GM20000 (cell line): ENCODE measurements at regions not wholly inside any gene's neighbourhood (a gene's known extent, or its start where the extent isn't known, plus 50 kb on each side); places are given as distances from the start of the nearest gene placed in this dataset.
"Not testable (repeated sequence)": the region's sequence is repeated elsewhere in the genome, so short reads cannot be mapped to it uniquely, and the experiment has no call there.

Experiments
- DNase-seq: peaks from one replicate; pipeline ENCODE4 v3.0.0; 2012; ENCODE audit warnings: low spot score
- CTCF ChIP-seq: IDR thresholded peaks from 2 replicates; pipeline ENCODE4 v1.5.1; 2012; ENCODE audit warnings: mild to moderate bottlenecking, control low read depth; ENCODE audit errors: extremely low read depth, missing control alignments

- TF ChIP-seq CTCF = no peak
- no peak for DNase-seq
Observed at GRCh38 chr9:96062031-96062430, 186.5 kb downstream of the ERCC6L2 start.

- peak; percentile 58 for DNase-seq
- TF ChIP-seq CTCF = peak; percentile 3
Observed at GRCh38 chr9:96061293-96061987, 185.9 kb downstream of the ERCC6L2 start.

- no peak for TF ChIP-seq CTCF
- DNase-seq = no peak
Observed at GRCh38 chr9:96058218-96058617, 182.7 kb downstream of the ERCC6L2 start.

GRCh38 chr9:96057155-96057554 lies 181.7 kb downstream of the ERCC6L2 start:
- no peak for DNase-seq
- no peak for TF ChIP-seq CTCF

- no peak for DNase-seq
- no peak for TF ChIP-seq CTCF
Observed at GRCh38 chr9:96056226-96056625, 180.7 kb downstream of the ERCC6L2 start.

GRCh38 chr9:96054248-96054647 lies 178.8 kb downstream of the ERCC6L2 start:
- not testable (repeated sequence) for DNase-seq

- TF ChIP-seq CTCF = no peak
- DNase-seq = no peak
Observed at GRCh38 chr9:96052686-96053085, 177.2 kb downstream of the ERCC6L2 start.

GRCh38 chr9:96051423-96051822 lies 175.9 kb downstream of the ERCC6L2 start:
- no peak for DNase-seq
- no peak for TF ChIP-seq CTCF
